Trophoblast cell (in vitro differentiated cells and primary cell): ENCODE measurements at regions not wholly inside any gene's neighbourhood (a gene's known extent, or its start where the extent isn't known, plus 50 kb on each side); places are given as distances from the start of the nearest gene placed in this dataset.

Source experiments
- DNase-seq, 2 donors: peaks; one replicate each; pipeline ENCODE4 v3.0.0-alpha.2; 2016
- H2AFZ ChIP-seq: 2 replicates; pipeline ENCODE4 v1.6.1; 2013; ENCODE audit warnings: low read length, moderate library complexity, mild to moderate bottlenecking; ENCODE audit not compliant: insufficient read depth, poor library complexity
- H2AK5ac ChIP-seq: 2 replicates; pipeline ENCODE4 v1.6.1; 2013; ENCODE audit warnings: mild to moderate bottlenecking, low read length
- H2BK120ac ChIP-seq: 2 replicates; pipeline ENCODE4 v1.6.1; 2013; ENCODE audit warnings: low read length, mild to moderate bottlenecking, moderate library complexity; ENCODE audit not compliant: insufficient read depth, poor library complexity
- H2BK12ac ChIP-seq: 2 replicates; pipeline ENCODE4 v1.6.1; 2013; ENCODE audit warnings: mild to moderate bottlenecking, low read length, moderate library complexity
- H2BK5ac ChIP-seq: 2 replicates; pipeline ENCODE4 v1.6.1; 2013; ENCODE audit warnings: low read length, low read depth, moderate library complexity, mild to moderate bottlenecking; ENCODE audit not compliant: poor library complexity
- H3K14ac ChIP-seq: 2 replicates; pipeline ENCODE4 v1.6.1; 2013; ENCODE audit warnings: mild to moderate bottlenecking, low read length
- H3K18ac ChIP-seq: 2 replicates; pipeline ENCODE4 v1.6.1; 2013; ENCODE audit warnings: mild to moderate bottlenecking, low read length
- H3K23ac ChIP-seq: 2 replicates; pipeline ENCODE4 v1.6.1; 2013; ENCODE audit warnings: low read length
- H3K27ac ChIP-seq: 2 replicates; pipeline ENCODE4 v1.5.1; 2013; ENCODE audit warnings: low read depth, mild to moderate bottlenecking, inconsistent platforms, low read length, moderate library complexity
- H3K27me3 ChIP-seq: 2 replicates; pipeline ENCODE4 v1.6.1; 2013; ENCODE audit warnings: inconsistent platforms, mild to moderate bottlenecking, low read length, moderate library complexity; ENCODE audit not compliant: insufficient read depth
- H3K36me3 ChIP-seq, 2 experiments: 1 replicate in 1 of 2; 2 replicates in 1 of 2; pipeline ENCODE4 v1.6.1; 2013; ENCODE audit warnings: low read length in 2 of 2, mild to moderate bottlenecking in 2 of 2, moderate library complexity in 1 of 2; ENCODE audit not compliant: insufficient read depth in 2 of 2, control insufficient read depth in 1 of 2
- H3K4ac ChIP-seq: 2 replicates; pipeline ENCODE4 v1.6.1; 2013; ENCODE audit warnings: low read depth, mild to moderate bottlenecking, low read length, moderate library complexity
- H3K4me1 ChIP-seq, 2 experiments: 1 replicate in 1 of 2; 2 replicates in 1 of 2; pipeline ENCODE4 v1.6.1; 2013; ENCODE audit warnings: low read length in 2 of 2, mild to moderate bottlenecking in 2 of 2, moderate library complexity in 1 of 2; ENCODE audit not compliant: insufficient read depth in 2 of 2, control insufficient read depth in 1 of 2
- H3K4me2 ChIP-seq: 2 replicates; pipeline ENCODE4 v1.6.1; 2013; ENCODE audit warnings: inconsistent platforms, mild to moderate bottlenecking, low read length, moderate library complexity
- H3K4me3 ChIP-seq: 2 replicates; pipeline ENCODE4 v1.5.1; 2013; ENCODE audit warnings: mild to moderate bottlenecking, low read depth, low read length, inconsistent platforms
- H3K79me1 ChIP-seq: one replicate; pipeline ENCODE4 v1.6.1; 2013; ENCODE audit warnings: low read length
- H3K79me2 ChIP-seq: 2 replicates; pipeline ENCODE4 v1.6.1; 2013; ENCODE audit warnings: low read length, mild to moderate bottlenecking; ENCODE audit not compliant: control insufficient read depth, insufficient read depth, poor library complexity
- H3K9ac ChIP-seq: 2 replicates; pipeline ENCODE4 v1.6.1; 2013; ENCODE audit warnings: mild to moderate bottlenecking, low read length
- H3K9me3 ChIP-seq: 2 replicates; pipeline ENCODE4 v1.6.1; 2013; ENCODE audit warnings: low read depth, mild to moderate bottlenecking, control low read depth, inconsistent platforms, low read length; ENCODE audit not compliant: insufficient read depth
- H4K12ac ChIP-seq: 2 replicates; pipeline ENCODE4 v1.6.1; 2013; ENCODE audit warnings: low read depth, mild to moderate bottlenecking, low read length, moderate library complexity
- H4K8ac ChIP-seq: 2 replicates; pipeline ENCODE4 v1.6.1; 2013; ENCODE audit warnings: low read depth, mild to moderate bottlenecking, low read length, moderate library complexity
- H4K91ac ChIP-seq: one replicate; pipeline ENCODE4 v1.6.1; 2013; ENCODE audit warnings: low read depth, mild to moderate bottlenecking, low read length, moderate library complexity
- WGBS: extraction: QIAGEN DNeasy Blood & Tissue Kit; methylation state at CpG from one replicate; pipeline ENCODE4 v1.1.7; 2013; ENCODE audit warnings: missing lambda C conversion rate; ENCODE audit not compliant: insufficient read length, insufficient coverage; ENCODE audit errors: extremely low coverage; 5-methylcytosine and 5-hydroxymethylcytosine counted together

- no peak overlapping the region for H3K4ac ChIP-seq
- no peak overlapping the region for H3K18ac ChIP-seq
- no peak for DNase-seq
- H4K12ac ChIP-seq = no peak overlapping the region
- H3K27ac ChIP-seq = no peak overlapping the region
- no peak overlapping the region for H2BK5ac ChIP-seq
- no peak overlapping the region for H3K14ac ChIP-seq
- H3K27me3 ChIP-seq = no peaks in the 10 kb centered on the region
- no peak overlapping the region for H2AK5ac ChIP-seq
- no peaks in the 10 kb centered on the region for H3K9me3 ChIP-seq
- H3K4me3 ChIP-seq = no peak overlapping the region
- H2BK12ac ChIP-seq = no peak overlapping the region
- H2BK120ac ChIP-seq = no peak overlapping the region
- no peaks in the 10 kb centered on the region for H3K79me1 ChIP-seq
- H4K8ac ChIP-seq = no peak overlapping the region
- H3K4me2 ChIP-seq = no peak overlapping the region
- no peak overlapping the region for H2AFZ ChIP-seq
- H4K91ac ChIP-seq = no peak overlapping the region
- no peaks in the 10 kb centered on the region for H3K4me1 ChIP-seq
- H3K79me2 ChIP-seq = no peaks in the 10 kb centered on the region
- H3K23ac ChIP-seq = no peak overlapping the region
- H3K9ac ChIP-seq = no peak overlapping the region
- WGBS = no CpG with 5 or more reads among the region's 8 CpGs
- H3K36me3 ChIP-seq = no peaks in the 10 kb centered on the region
These were observed 301.8 kb upstream of the TRPC7 start for GRCh38 chr5:136666970-136667620.

GRCh38 chr5:136665331-136665730 is 300.0 kb upstream of the TRPC7 start:
- Histone ChIP-seq H3K23ac (no peak overlapping the region), H3K4me3 (no peak overlapping the region), H2AK5ac (no peak overlapping the region), H2AFZ (no peak overlapping the region), H2BK5ac (no peak overlapping the region), H3K4me2 (no peak overlapping the region), H3K79me1 (no peaks in the 10 kb centered on the region), H3K4ac (no peak overlapping the region), H3K36me3 (no peaks in the 10 kb centered on the region), H2BK120ac (no peak overlapping the region), H3K4me1 (no peaks in the 10 kb centered on the region), H3K14ac (no peak overlapping the region), H3K9ac (no peak overlapping the region), H3K79me2 (no peaks in the 10 kb centered on the region), H2BK12ac (no peak overlapping the region), H4K91ac (no peak overlapping the region), H3K18ac (no peak overlapping the region), H3K9me3 (no peaks in the 10 kb centered on the region), H3K27ac (no peak overlapping the region), H3K27me3 (no peaks in the 10 kb centered on the region), H4K12ac (no peak overlapping the region), H4K8ac (no peak overlapping the region)
- WGBS = no CpG with 5 or more reads among the region's 1 CpG
- no peak for DNase-seq

- Histone ChIP-seq H3K27ac (no peak overlapping the region), H3K18ac (no peak overlapping the region), H4K8ac (no peak overlapping the region), H3K4me2 (no peak overlapping the region), H3K14ac (no peak overlapping the region), H3K4ac (no peak overlapping the region), H3K4me3 (no peak overlapping the region), H3K27me3 (no peaks in the 10 kb centered on the region), H3K79me2 (no peaks in the 10 kb centered on the region), H3K9me3 (no peaks in the 10 kb centered on the region), H2BK12ac (no peak overlapping the region), H3K9ac (no peak overlapping the region), H2AK5ac (no peak overlapping the region), H4K91ac (no peak overlapping the region), H3K36me3 (no peaks in the 10 kb centered on the region), H2BK5ac (no peak overlapping the region), H3K79me1 (no peaks in the 10 kb centered on the region), H4K12ac (no peak overlapping the region), H3K23ac (no peak overlapping the region), H2AFZ (no peak overlapping the region), H3K4me1 (peaks cover 0 to 3% of the 10 kb centered on the region in 2 experiments), H2BK120ac (no peak overlapping the region)
- no CpG with 5 or more reads among the region's 2 CpGs for WGBS
- DNase-seq = no peak
These were observed 295.7 kb upstream of the TRPC7 start for GRCh38 chr5:136661026-136661425.

- H4K8ac ChIP-seq = no peak overlapping the region
- H3K9ac ChIP-seq = no peak overlapping the region
- H3K27me3 ChIP-seq = no peaks in the 10 kb centered on the region
- WGBS = no CpG with 5 or more reads among the region's 4 CpGs
- peaks cover 2 to 5% of the 10 kb centered on the region in 2 experiments for H3K4me1 ChIP-seq
- H2AFZ ChIP-seq = no peak overlapping the region
- no peaks in the 10 kb centered on the region for H3K79me1 ChIP-seq
- no peaks in the 10 kb centered on the region for H3K79me2 ChIP-seq
- no peak overlapping the region for H4K91ac ChIP-seq
- no peak overlapping the region for H2BK120ac ChIP-seq
- H2BK12ac ChIP-seq = no peak overlapping the region
- H3K4me2 ChIP-seq = no peak overlapping the region
- H3K36me3 ChIP-seq = no peaks in the 10 kb centered on the region
- no peak overlapping the region for H2AK5ac ChIP-seq
- no peak overlapping the region for H3K23ac ChIP-seq
- H3K14ac ChIP-seq = no peak overlapping the region
- peak; percentile 46 to 72 for DNase-seq
- H3K27ac ChIP-seq = no peak overlapping the region
- no peak overlapping the region for H3K4me3 ChIP-seq
- H3K4ac ChIP-seq = no peak overlapping the region
- H3K18ac ChIP-seq = no peak overlapping the region
- H2BK5ac ChIP-seq = no peak overlapping the region
- H3K9me3 ChIP-seq = no peaks in the 10 kb centered on the region
- H4K12ac ChIP-seq = no peak overlapping the region
These were observed 291.5 kb upstream of the TRPC7 start for GRCh38 chr5:136656811-136657210.
